H1 (cell line): ENCODE measurements at regions not wholly inside any gene's neighbourhood (a gene's known extent, or its start where the extent isn't known, plus 50 kb on each side); places are given as distances from the start of the nearest gene placed in this dataset.

Experiments used
- GTF2F1 ChIP-seq: IDR thresholded peaks from 2 replicates; pipeline ENCODE4 v1.6.1; 2012; ENCODE audit warnings: low read depth, low read length, improper control_type of control experiment, borderline replicate concordance
- HDAC6 ChIP-seq: IDR thresholded peaks from one replicate; pipeline ENCODE4 v1.7.1; 2012; ENCODE audit warnings: low read depth, mild to moderate bottlenecking, inconsistent platforms, low read length, moderate library complexity
- SIN3A ChIP-seq, 2 experiments: IDR thresholded peaks in 1 of 2; conservative IDR thresholded peaks in 1 of 2; 2 replicates each; pipeline ENCODE4 v1.6.1; 2011 to 2012; ENCODE audit warnings: low read length in 2 of 2, improper control_type of control experiment in 1 of 2, low read depth in 1 of 2, mild to moderate bottlenecking in 1 of 2
- TAF1 ChIP-seq: IDR thresholded peaks from 2 replicates; pipeline ENCODE4 v1.6.1; 2011; ENCODE audit warnings: mild to moderate bottlenecking, low read depth, low read length
- TCF12 ChIP-seq: IDR thresholded peaks from 2 replicates; pipeline ENCODE4 v1.6.1; 2011; ENCODE audit warnings: low read depth, mild to moderate bottlenecking, low read length

GRCh38 chr3:188064831-188065493 is 89.0 kb upstream of the LPP start (continued):
- TF ChIP-seq HDAC6 = no peak
- no peak for TF ChIP-seq TCF12
- TF ChIP-seq SIN3A (conservative IDR thresholded peaks at IDR 0.05 in 1 of 2, IDR thresholded peaks at IDR 0.05 in 1 of 2; ENCODE audit: low read depth in 1 of 2, low read length in 2 of 2) = no peak
- TF ChIP-seq TAF1 = no peak
- TF ChIP-seq GTF2F1 = no peak
